Testis (tissue), 2 donors: ENCODE measurements at regions not wholly inside any gene's neighbourhood (a gene's known extent, or its start where the extent isn't known, plus 50 kb on each side); places are given as distances from the start of the nearest gene placed in this dataset.

Source experiments
- DNase-seq: peaks from one replicate; pipeline ENCODE4 v3.0.0-alpha.2; 2019
- H3K27ac ChIP-seq, 2 donors: fragments of 200-600 bp; sonication (generic); one replicate each; pipeline ENCODE4 v1.5.1; 2019
- H3K27me3 ChIP-seq: fragments of 200-600 bp; sonication (generic); one replicate; pipeline ENCODE4 v1.5.1; 2019
- H3K36me3 ChIP-seq: fragments of 200-600 bp; sonication (generic); one replicate; pipeline ENCODE4 v1.5.1; 2017; ENCODE audit warnings: low read depth; ENCODE audit errors: missing control alignments
- H3K4me1 ChIP-seq: fragments of 200-600 bp; sonication (generic); one replicate; pipeline ENCODE4 v1.5.1; 2019
- H3K4me3 ChIP-seq, 2 donors: fragments of 200-600 bp; sonication (generic); one replicate each; pipeline ENCODE4 v1.5.1; 2017 to 2019
- H3K9me3 ChIP-seq: fragments of 200-600 bp; sonication (generic); one replicate; pipeline ENCODE4 v1.5.1; 2017
- POLR2A ChIP-seq: fragments of 450-650 bp; IDR thresholded peaks from one replicate; pipeline ENCODE4 v1.6.1; 2017; ENCODE audit warnings: antibody characterized with exemption, mild to moderate bottlenecking, moderate library complexity
- WGBS, 2 donors: methylation state at CpG; one replicate each; pipeline ENCODE4 v1.1.5; 2018; 5-methylcytosine and 5-hydroxymethylcytosine counted together
- intact Hi-C: fragments of 100-400 bp; cut with DNase I; formaldehyde crosslinking; loops from one replicate; pipeline ENCODE4 v1.15.1; 2023; ENCODE audit warnings: low total_unique reads
- TF ChIP-seq, protein P1 (sequence below), 3 experiments: fragments of 450-650 bp in 2 of 3; fragments of 200-600 bp in 1 of 3; sonication (generic) in 1 of 3; IDR thresholded peaks; one replicate each; pipeline ENCODE4 v1.5.1; 2016 to 2019; ENCODE audit warnings: antibody characterized with exemption in 3 of 3, mild to moderate bottlenecking in 2 of 3, moderate library complexity in 1 of 3

DNA sequence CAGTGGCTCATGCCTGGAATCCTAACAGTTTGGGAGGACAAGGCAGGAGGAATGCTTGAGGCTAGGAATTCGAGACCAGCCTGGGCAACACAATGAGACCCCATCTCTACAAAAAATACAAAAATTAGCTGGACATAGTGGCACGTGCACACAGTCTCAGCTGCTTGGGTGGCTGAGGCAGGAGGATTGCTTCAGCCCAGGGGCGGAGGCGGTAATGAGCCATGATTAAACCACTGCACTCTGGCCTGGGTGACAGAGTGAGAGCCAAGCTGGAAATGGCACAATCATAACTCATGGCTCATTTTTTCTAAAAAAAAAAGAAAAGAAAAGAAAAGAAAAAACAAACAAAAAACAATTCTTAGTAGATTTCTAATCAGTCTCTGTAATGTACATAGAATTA lies 446.2 kb downstream of the ELAVL2 start:
- WGBS, 2 donors: 73 to 80% methylated on average over 4 of the region's 4 CpGs
- Histone ChIP-seq H3K4me3 (no peak overlapping the region), H3K27ac (no peak overlapping the region), H3K36me3 (no peaks in the 10 kb centered on the region), H3K4me1 (no peaks in the 10 kb centered on the region), H3K27me3 (no peaks in the 10 kb centered on the region), H3K9me3 (no peaks in the 10 kb centered on the region)
- intact Hi-C loops: no loop called here
- DNase-seq: no peak
- TF ChIP-seq, protein P1, sequence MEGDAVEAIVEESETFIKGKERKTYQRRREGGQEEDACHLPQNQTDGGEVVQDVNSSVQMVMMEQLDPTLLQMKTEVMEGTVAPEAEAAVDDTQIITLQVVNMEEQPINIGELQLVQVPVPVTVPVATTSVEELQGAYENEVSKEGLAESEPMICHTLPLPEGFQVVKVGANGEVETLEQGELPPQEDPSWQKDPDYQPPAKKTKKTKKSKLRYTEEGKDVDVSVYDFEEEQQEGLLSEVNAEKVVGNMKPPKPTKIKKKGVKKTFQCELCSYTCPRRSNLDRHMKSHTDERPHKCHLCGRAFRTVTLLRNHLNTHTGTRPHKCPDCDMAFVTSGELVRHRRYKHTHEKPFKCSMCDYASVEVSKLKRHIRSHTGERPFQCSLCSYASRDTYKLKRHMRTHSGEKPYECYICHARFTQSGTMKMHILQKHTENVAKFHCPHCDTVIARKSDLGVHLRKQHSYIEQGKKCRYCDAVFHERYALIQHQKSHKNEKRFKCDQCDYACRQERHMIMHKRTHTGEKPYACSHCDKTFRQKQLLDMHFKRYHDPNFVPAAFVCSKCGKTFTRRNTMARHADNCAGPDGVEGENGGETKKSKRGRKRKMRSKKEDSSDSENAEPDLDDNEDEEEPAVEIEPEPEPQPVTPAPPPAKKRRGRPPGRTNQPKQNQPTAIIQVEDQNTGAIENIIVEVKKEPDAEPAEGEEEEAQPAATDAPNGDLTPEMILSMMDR (IDR thresholded peaks at IDR 0.05): no peak
- no peak for TF ChIP-seq POLR2A

DNA sequence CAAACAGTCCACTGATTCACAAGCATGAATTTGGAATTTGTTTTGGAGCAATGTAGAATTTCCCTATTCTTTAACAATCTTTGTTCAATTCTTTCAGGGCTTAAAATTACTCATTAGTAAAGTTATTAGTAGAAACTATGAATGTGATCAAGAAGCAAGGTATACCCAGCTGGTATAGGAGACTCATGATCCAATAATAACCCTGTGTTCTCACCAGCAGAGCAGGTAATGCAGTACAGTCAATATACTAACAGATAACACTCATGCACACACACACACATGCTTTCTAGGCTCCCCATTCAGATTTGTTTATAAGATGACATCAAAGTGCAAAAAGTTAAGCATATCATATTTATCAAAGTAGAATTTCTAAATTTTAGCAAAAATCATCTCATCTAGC lies 445.2 kb downstream of the ELAVL2 start:
- no peak for TF ChIP-seq POLR2A
- TF ChIP-seq, protein P1 (IDR thresholded peaks at IDR 0.05): no peak
- H3K9me3 ChIP-seq: no peaks in the 10 kb centered on the region
- intact Hi-C loops: no loop called here
- no peaks in the 10 kb centered on the region for H3K36me3 ChIP-seq
- H3K27ac ChIP-seq: no peak overlapping the region
- no peak overlapping the region for H3K4me3 ChIP-seq
- H3K4me1 ChIP-seq: no peaks in the 10 kb centered on the region
- DNase-seq: no peak
- H3K27me3 ChIP-seq: no peaks in the 10 kb centered on the region

DNA sequence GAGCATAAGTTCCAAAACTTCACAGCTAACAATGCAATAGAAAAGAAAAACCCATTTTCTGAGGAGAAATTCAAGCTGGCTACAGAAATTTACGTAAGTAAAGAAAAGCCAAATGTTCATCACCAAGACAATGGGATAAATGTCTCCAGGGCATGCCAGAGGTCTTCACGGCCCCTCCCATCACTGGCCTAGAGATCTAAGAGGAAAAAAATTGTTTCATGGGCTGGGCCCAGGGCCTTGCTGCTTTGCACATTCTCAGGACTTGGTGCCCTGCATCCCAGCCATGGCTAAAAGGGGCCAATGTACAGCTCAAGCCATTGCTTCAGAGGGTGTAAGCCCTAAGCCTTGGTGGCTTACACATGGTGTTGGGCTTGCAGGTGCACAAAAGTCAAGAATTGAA lies 443.6 kb downstream of the ELAVL2 start:
- WGBS, 2 donors: 89 to 100% methylated on average over 2 of the region's 2 CpGs
- no peak overlapping the region for H3K4me3 ChIP-seq
- TF ChIP-seq POLR2A: no peak
- TF ChIP-seq, protein P1 (IDR thresholded peaks at IDR 0.05): no peak
- H3K36me3 ChIP-seq: no peaks in the 10 kb centered on the region
- H3K27ac ChIP-seq: no peak overlapping the region
- no peaks in the 10 kb centered on the region for H3K4me1 ChIP-seq
- no peak for DNase-seq
- no peaks in the 10 kb centered on the region for H3K9me3 ChIP-seq
- no peaks in the 10 kb centered on the region for H3K27me3 ChIP-seq
- intact Hi-C loops: no loop called here

DNA sequence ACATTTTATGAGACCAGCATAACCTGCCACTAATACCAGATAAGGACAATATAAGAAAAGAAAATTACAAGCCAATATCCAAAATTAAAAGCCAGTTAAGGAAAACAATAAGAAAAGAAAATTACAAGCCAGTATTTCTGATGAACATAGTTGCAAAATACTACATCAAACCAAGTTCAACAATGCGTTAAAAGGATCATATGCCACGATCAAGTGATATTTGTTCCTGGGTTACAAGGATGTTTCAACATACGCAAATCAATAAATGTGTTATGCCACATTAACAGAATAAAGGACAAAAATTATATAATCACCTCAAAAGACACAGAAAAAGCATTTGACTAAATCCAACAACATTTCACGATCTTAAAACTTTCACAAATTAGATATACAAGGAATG lies 431.9 kb downstream of the ELAVL2 start:
- Histone ChIP-seq H3K27ac (no peak overlapping the region), H3K27me3 (no peaks in the 10 kb centered on the region), H3K9me3 (no peaks in the 10 kb centered on the region), H3K4me3 (no peak overlapping the region), H3K4me1 (no peaks in the 10 kb centered on the region), H3K36me3 (no peaks in the 10 kb centered on the region)
- WGBS, 2 donors: 83 to 94% methylated on average over 4 of the region's 4 CpGs
- intact Hi-C loops: no loop called here
- no peak for TF ChIP-seq POLR2A
- TF ChIP-seq, protein P1 (IDR thresholded peaks at IDR 0.05): no peak
- no peak for DNase-seq

DNA sequence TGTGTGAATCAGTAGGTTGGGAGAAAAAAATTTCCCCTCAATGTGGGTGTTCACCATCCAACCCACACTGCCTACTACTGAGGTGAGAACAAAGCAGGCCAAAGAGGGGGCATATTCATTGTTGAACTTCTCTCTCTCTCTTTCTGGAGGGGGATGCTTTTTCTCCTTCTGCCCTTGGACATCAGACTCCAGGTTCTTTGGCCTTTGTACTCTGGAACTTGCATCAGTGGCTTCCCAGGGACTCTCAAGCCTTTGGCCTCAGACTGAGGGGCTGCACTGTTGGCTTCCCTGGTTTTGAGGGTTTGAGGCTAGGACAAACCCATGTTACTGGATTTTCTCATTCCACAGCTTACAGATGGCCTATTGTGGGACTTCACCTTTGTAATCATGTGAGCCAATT lies 417.2 kb downstream of the ELAVL2 start:
- no peak for DNase-seq
- no peak overlapping the region for H3K4me3 ChIP-seq
- TF ChIP-seq POLR2A: no peak
- TF ChIP-seq, protein P1 (IDR thresholded peaks at IDR 0.05): no peak
- H3K4me1 ChIP-seq: no peaks in the 10 kb centered on the region
- intact Hi-C loops: no loop called here
- no peaks in the 10 kb centered on the region for H3K9me3 ChIP-seq
- H3K27ac ChIP-seq: no peak overlapping the region
- H3K36me3 ChIP-seq: no peaks in the 10 kb centered on the region
- H3K27me3 ChIP-seq: no peaks in the 10 kb centered on the region
